Activated T-cell treated with anti-CD3 and anti-CD28 coated beads, Interleukin-2, amount 50 U/mL, for 72 hours (primary cell): ENCODE measurements at regions not wholly inside any gene's neighbourhood (a gene's known extent, or its start where the extent isn't known, plus 50 kb on each side); places are given as distances from the start of the nearest gene placed in this dataset.
A peak's percentile ranks its signal among the peaks of the same experiment; 100 is the strongest.
"Not testable (repeated sequence)": the region's sequence is repeated elsewhere in the genome, so short reads cannot be mapped to it uniquely, and the experiment has no call there.

Source experiments
- ATAC-seq, 2 donors: fragments of 150-1000 bp; cut with Tn5 transposase; replicated peaks in 1 of 2; 2 replicates each; pipeline ENCODE4 v1.10.0; 2021; ENCODE audit warnings: moderate library complexity in 2 of 2, mild to moderate bottlenecking in 1 of 2
- DNase-seq, 2 donors: peaks; one replicate each; pipeline ENCODE4 v3.0.0; 2021 to 2022; ENCODE audit warnings: mixed read lengths in 1 of 2
- H3K27ac Mint-ChIP-seq: one replicate; pipeline ENCODE4 v1.8.0; 2022; ENCODE audit warnings: mild to moderate bottlenecking, moderate library complexity, mixed read lengths
- H3K27me3 Mint-ChIP-seq: one replicate; pipeline ENCODE4 v1.8.0; 2022; ENCODE audit warnings: low read depth, mixed read lengths
- H3K36me3 Mint-ChIP-seq, 2 donors: one replicate each; pipeline ENCODE4 v1.8.0; 2022; ENCODE audit warnings: mixed read lengths in 2 of 2, mild to moderate bottlenecking in 1 of 2; ENCODE audit not compliant: insufficient read depth in 2 of 2
- H3K4me1 Mint-ChIP-seq: one replicate; pipeline ENCODE4 v1.8.0; 2022; ENCODE audit warnings: low read depth, mixed read lengths
- H3K4me3 Mint-ChIP-seq, 2 donors: one replicate each; pipeline ENCODE4 v1.8.0; 2022; ENCODE audit warnings: mild to moderate bottlenecking in 2 of 2, mixed read lengths in 2 of 2, moderate library complexity in 2 of 2
- H3K9me3 Mint-ChIP-seq, 2 donors: one replicate each; pipeline ENCODE4 v1.8.0; 2022; ENCODE audit warnings: mixed read lengths in 2 of 2

DNA sequence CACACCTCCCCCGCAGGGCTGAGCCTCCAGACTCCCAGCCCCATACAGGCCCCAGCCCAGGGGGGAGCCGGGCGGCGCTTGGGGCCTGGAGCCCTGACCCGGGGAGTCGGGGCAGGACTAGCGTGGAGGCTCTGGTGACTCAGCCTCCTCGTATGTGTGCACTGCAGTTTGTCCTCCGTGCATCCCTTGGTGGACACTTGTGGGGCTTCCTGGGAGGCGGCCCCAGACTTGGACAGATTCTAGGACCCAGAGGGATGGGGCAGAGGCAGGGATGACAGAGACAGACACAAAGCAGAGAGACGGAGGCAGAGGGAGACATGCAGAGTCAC is 161.6 kb downstream of the TMEM121 start:
- H3K4me1 Mint-ChIP-seq, H3K4me3 Mint-ChIP-seq, H3K27ac Mint-ChIP-seq, DNase-seq, H3K27me3 Mint-ChIP-seq, ATAC-seq, H3K36me3 Mint-ChIP-seq: not testable (repeated sequence)
- peaks cover 13 to 19% of the 10 kb centered on the region in 2 donors for H3K9me3 Mint-ChIP-seq

DNA sequence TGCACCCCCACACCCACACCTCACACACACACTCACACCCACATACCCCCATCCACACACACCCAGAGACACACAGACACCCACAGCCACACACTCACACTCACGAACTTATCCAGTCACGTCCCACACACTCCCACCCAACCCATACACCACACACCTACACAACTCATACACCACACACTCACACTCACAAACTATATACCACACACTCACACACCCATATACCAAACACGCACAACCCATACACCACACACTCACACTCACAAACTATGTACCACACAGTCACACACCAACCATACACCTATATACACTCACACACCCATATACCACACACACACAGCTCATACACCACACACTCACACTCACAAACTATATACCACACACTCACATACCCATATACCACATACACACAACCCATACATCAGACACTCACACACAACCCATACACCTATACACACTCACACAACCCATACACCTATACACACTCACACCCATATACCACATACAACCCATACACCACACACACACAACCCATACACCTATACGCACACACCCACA is 162.4 kb downstream of the TMEM121 start:
- not testable (repeated sequence) for H3K4me3 Mint-ChIP-seq, H3K4me1 Mint-ChIP-seq, H3K27ac Mint-ChIP-seq, DNase-seq, H3K27me3 Mint-ChIP-seq, ATAC-seq, H3K36me3 Mint-ChIP-seq
- H3K9me3 Mint-ChIP-seq = peaks cover 13 to 19% of the 10 kb centered on the region in 2 donors

DNA sequence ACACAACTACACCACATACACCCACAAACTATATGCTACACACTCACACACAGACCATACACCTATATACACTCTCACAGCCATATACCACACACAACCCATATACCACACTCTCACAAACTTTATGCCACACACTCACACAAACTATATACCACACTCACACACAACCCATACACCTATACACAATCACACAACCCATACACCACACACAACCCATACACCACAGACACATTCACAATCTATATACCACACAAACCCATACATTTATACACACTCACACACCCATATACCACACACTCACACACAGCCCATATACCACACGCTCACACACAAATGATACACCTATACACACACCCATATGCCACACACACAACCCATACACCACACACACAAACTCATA is 163.3 kb downstream of the TMEM121 start:
- no peak for ATAC-seq
- H3K4me1 Mint-ChIP-seq = peaks cover 10% of the 10 kb centered on the region
- peaks cover 13% of the 10 kb centered on the region for H3K27me3 Mint-ChIP-seq
- no peak for DNase-seq
- H3K36me3 Mint-ChIP-seq = peaks cover 0 to 3% of the 10 kb centered on the region in 2 donors
- H3K9me3 Mint-ChIP-seq = peaks cover 13 to 19% of the 10 kb centered on the region in 2 donors
- H3K27ac Mint-ChIP-seq = no peak overlapping the region
- no peak overlapping the region for H3K4me3 Mint-ChIP-seq

DNA sequence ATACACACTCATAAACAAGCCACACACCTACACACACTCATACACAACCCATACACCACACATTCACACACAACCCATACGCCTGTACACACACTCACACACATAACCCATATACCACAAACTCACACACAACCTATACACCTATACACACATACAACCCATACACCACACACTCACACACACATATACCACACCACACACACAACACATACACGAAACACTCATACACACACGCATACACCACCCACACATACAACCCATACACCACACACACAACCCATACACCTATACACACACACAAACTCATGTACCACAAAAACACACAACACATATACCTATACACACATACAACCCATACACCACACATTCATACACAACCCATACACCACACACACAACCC is 164.3 kb downstream of the TMEM121 start:
- Mint-ChIP-seq H3K27ac (no peak overlapping the region), H3K36me3 (peaks cover 0 to 3% of the 10 kb centered on the region in 2 donors), H3K9me3 (peaks cover 13 to 19% of the 10 kb centered on the region in 2 donors), H3K27me3 (peaks cover 20% of the 10 kb centered on the region), H3K4me1 (peaks cover 18% of the 10 kb centered on the region), H3K4me3 (no peak overlapping the region)
- ATAC-seq (no peak), DNase-seq (no peak)

DNA sequence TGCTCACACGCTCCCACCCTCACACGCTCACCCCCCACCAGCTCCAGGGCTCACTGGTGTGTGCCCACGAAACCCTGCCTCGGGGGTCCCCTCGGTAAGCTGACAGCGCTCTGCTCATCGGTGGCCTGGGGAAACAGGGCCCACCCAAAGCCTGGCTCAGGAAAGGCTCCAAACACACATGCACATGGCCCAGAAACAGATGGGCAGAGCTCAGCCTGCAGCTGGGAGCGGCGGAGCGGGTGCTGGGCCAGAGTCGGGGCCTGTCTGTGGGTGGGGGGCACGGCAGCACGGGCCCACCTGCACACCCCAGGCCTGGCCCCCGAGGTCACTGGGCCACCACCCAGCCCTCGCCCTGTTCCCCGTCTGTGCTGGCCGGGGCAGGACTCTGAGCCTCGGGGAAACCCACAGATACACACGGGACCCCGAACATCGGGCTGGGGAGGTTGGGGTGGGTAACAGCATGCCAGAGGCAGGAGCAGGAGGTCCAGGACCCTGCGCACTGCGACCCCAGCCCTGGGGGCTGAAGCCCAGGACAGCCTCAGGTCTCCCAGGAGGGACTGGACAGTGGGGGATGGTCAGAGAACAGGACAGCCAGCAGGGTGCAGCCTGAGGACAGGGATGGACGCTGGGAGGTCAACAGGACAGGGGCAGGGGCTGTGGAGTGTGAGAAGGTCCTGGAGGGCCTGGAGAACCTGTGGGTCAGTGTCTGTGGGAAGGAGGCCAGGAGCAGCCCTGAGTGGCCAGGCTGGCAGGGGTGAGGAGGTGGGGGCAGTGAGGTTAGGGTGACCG is 165.1 kb downstream of the TMEM121 start:
- not testable (repeated sequence) for H3K27ac Mint-ChIP-seq, H3K36me3 Mint-ChIP-seq, H3K4me3 Mint-ChIP-seq, ATAC-seq, DNase-seq
- H3K4me1 Mint-ChIP-seq = peaks cover 18% of the 10 kb centered on the region
- H3K27me3 Mint-ChIP-seq = peaks cover 20% of the 10 kb centered on the region
- peaks cover 13 to 19% of the 10 kb centered on the region in 2 donors for H3K9me3 Mint-ChIP-seq

DNA sequence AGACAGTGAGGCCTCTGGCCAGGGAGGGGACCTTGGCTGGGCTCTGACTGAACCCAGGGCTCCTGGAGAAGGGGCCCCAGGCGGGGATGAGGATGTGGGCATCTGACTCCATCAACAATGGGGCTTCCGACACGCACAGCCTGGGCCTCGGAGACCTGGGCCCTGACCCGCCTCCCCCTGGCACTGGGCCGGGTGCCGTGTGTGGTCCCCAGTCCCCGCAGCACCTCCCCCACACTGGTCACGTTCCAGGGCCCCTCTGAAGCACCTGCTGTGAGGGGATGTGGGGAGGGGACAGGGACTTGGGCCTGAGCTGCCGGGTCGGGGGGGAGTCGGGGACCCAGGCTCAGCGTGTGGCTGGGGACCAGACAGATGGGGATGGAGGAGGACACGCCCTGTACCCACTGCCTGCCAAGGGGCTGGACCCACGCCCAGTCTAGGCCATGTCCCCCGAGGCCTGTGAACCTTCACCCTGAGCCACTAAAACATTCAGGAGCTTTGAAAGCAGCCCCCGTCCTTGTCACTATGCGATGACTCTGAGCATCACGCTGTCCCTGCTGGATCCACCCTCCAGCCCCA is 165.8 kb downstream of the TMEM121 start:
- H3K36me3 Mint-ChIP-seq, DNase-seq, H3K27ac Mint-ChIP-seq, H3K4me3 Mint-ChIP-seq: not testable (repeated sequence)
- H3K9me3 Mint-ChIP-seq = peaks cover 13 to 19% of the 10 kb centered on the region in 2 donors
- H3K4me1 Mint-ChIP-seq = peaks cover 18% of the 10 kb centered on the region
- peaks cover 20% of the 10 kb centered on the region for H3K27me3 Mint-ChIP-seq
- ATAC-seq = peak in 1 of 2 donors; percentile 16

DNA sequence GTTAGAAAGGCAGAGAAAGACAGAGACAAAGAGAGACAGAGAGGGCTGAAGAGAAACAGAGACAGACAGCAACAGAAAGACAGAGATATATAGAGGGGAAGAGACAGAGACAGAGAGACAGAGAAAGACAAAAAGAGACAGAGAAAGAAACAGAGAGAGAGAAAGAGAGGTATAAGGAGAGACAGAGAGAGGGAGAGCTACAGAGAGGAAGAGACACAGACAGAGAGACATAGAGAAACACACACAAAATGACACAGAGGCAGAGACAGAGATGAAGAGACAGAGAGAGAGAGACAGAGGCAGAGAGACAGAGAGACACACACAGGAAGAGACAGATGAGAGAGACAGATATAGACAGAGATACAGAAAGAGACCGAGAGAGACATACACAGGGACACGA is 168.6 kb downstream of the TMEM121 start:
- no peak overlapping the region for H3K4me3 Mint-ChIP-seq
- ATAC-seq (no peak), DNase-seq (no peak)
- peaks cover 18% of the 10 kb centered on the region for H3K4me1 Mint-ChIP-seq
- peaks cover 10% of the 10 kb centered on the region in 2 donors for H3K9me3 Mint-ChIP-seq
- peaks cover 20% of the 10 kb centered on the region for H3K27me3 Mint-ChIP-seq
- H3K27ac Mint-ChIP-seq = no peak overlapping the region
- H3K36me3 Mint-ChIP-seq = peaks cover 0 to 3% of the 10 kb centered on the region in 2 donors

DNA sequence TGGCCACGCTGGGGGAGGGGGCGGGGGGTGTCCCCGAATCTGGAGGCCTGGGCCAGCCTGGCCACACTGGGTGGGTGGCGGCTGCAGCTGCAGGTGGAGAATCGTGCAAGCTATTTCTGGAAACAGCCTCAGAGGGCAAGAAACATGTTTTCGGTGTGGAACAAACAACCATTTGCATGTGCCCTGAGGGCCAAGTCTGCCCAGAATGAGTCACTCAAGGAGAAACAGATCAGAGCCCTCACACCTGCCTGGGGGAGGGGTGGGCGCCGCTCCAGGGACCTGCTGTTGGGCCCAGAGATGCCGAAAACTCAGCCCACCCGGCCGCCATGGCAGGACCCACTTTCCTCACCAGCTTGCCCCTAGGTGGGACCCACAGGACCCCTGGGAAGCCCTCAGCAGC is 170.0 kb downstream of the TMEM121 start:
- DNase-seq, H3K9me3 Mint-ChIP-seq, H3K36me3 Mint-ChIP-seq, H3K27ac Mint-ChIP-seq, H3K4me3 Mint-ChIP-seq: not testable (repeated sequence)
- peak; percentile 57 to 66 for ATAC-seq
- Mint-ChIP-seq H3K27me3 (peaks cover 20% of the 10 kb centered on the region), H3K4me1 (peaks cover 25% of the 10 kb centered on the region)

DNA sequence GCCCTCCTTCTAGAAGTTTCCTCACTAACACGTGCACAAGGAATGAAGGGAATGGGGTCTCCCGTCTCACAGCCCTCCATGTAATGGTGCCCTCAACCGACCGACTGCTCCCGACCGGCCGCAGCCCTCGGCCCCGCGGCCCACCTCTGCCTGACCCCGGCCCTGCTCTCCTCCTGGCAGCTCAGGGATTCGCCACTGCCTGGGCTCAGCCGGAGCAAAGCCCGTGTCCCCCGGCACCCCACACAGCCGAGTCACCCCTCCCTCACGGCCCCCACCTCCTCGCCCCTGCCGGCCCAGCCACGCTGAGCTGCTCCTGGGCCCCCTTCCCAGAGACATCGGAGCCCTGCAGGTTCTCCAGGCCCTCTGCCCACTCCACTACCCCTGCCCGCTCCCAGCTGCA is 171.0 kb downstream of the TMEM121 start:
- not testable (repeated sequence) for H3K36me3 Mint-ChIP-seq, H3K9me3 Mint-ChIP-seq, H3K4me3 Mint-ChIP-seq, ATAC-seq, H3K27ac Mint-ChIP-seq, DNase-seq
- Mint-ChIP-seq H3K27me3 (peaks cover 20% of the 10 kb centered on the region), H3K4me1 (peaks cover 25% of the 10 kb centered on the region)

DNA sequence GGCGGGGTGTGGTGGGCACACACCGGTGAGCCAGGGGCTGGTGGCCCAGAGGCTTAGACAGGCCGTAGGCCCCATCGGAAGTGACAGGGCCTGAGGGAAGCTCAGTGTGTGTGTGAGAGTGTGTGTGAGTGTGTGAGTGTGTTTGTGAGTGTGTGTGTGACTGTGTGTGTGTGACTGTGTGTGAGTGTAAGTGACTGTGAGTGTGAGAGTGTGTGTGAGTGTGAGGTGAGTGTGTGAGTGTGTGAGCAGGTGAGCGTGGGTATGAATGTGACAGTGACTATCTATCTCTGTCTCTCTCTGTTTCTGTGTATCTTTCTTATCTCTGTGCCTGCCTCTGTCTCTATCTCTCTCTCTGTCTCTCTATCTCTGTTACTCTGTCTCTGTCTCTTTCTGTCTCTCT is 171.6 kb downstream of the TMEM121 start:
- not testable (repeated sequence) for DNase-seq, H3K4me3 Mint-ChIP-seq, ATAC-seq, H3K9me3 Mint-ChIP-seq, H3K27ac Mint-ChIP-seq, H3K36me3 Mint-ChIP-seq
- H3K27me3 Mint-ChIP-seq = peaks cover 20% of the 10 kb centered on the region
- H3K4me1 Mint-ChIP-seq = peaks cover 25% of the 10 kb centered on the region

DNA sequence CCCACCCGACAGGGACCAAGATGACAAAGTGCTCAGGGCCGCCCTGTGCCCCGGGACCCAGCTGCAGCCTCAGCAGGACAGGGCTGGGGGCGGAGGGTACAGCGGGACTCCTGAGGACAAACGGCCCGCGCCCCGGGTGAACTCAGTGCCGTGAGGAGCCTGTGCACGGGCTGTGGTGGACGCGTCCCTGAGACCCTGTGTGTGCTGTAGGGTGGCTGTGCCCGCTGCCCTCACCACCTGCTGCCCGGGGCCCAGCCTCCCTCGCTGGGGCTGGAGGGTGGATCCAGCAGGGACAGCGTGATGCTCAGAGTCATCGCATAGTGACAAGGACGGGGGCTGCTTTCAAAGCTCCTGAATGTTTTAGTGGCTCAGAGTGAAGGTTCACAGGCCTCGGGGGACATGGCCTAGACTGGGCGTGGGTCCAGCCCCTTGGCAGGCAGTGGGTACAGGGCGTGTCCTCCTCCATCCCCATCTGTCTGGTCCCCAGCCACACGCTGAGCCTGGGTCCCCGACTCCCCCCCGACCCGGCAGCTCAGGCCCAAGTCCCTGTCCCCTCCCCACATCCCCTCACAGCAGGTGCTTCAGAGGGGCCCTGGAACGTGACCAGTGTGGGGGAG is 172.7 kb downstream of the TMEM121 start:
- DNase-seq, H3K36me3 Mint-ChIP-seq, H3K9me3 Mint-ChIP-seq, H3K27ac Mint-ChIP-seq, H3K4me3 Mint-ChIP-seq: not testable (repeated sequence)
- peaks cover 22% of the 10 kb centered on the region for H3K4me1 Mint-ChIP-seq
- peaks cover 14% of the 10 kb centered on the region for H3K27me3 Mint-ChIP-seq
- peak in 1 of 2 donors; percentile 17 for ATAC-seq

DNA sequence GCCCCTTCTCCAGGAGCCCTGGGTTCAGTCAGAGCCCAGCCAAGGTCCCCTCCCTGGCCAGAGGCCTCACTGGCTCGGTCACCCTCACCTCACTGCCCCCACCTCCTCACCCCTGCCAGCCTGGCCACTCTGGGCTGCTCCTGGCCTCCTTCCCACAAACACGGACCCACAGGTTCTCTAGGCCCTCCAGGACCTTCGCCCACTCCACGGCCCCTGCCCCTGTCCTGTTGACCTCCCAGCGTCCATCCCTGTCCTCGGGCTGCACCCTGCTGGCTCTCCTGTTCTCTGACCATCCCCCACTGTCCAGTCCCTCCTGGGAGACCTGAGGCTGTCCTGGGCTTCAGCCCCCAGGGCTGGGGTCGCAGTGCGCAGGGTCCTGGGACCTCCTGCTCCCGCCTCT is 173.3 kb downstream of the TMEM121 start:
- H3K4me3 Mint-ChIP-seq, DNase-seq, ATAC-seq, H3K9me3 Mint-ChIP-seq, H3K36me3 Mint-ChIP-seq, H3K27me3 Mint-ChIP-seq, H3K27ac Mint-ChIP-seq: not testable (repeated sequence)
- peaks cover 15% of the 10 kb centered on the region for H3K4me1 Mint-ChIP-seq

DNA sequence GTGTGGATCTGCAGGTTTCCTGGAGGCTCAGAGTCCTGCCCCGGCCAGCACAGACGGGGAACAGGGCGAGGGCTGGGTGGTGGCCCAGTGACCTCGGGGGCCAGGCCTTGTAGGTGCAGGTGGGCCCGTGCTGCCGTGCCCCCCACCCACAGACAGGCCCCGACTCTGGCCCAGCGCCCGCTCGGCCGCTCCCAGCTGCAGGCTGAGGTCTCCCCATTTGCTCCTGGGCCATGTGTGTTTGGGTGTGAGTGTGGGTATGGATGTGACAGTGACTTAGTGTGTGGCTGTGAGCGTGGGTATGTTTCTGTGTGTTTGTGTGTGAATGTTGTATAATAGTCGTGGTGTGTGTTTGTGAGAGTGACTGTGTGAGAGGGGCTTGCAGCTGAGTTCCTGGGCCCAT is 173.8 kb downstream of the TMEM121 start:
- H3K27ac Mint-ChIP-seq, H3K27me3 Mint-ChIP-seq, H3K4me3 Mint-ChIP-seq, H3K36me3 Mint-ChIP-seq, ATAC-seq, DNase-seq, H3K9me3 Mint-ChIP-seq: not testable (repeated sequence)
- H3K4me1 Mint-ChIP-seq = peaks cover 11% of the 10 kb centered on the region
